IMR-90 (cell line): ENCODE measurements at regions not wholly inside any gene's neighbourhood (a gene's known extent, or its start where the extent isn't known, plus 50 kb on each side); places are given as distances from the start of the nearest gene placed in this dataset.
A peak's percentile ranks its signal among the peaks of the same experiment; 100 is the strongest.

Experiments used
- ATAC-seq: fragments of 200-7000 bp; cut with Tn5 transposase; 2 replicates; pipeline ENCODE4 v1.9.1; 2020; ENCODE audit warnings: low read depth, mild to moderate bottlenecking, moderate library complexity
- BruUV-seq: library from RNA; stranded (reverse); fragments of 400-500 nt; replicated peaks from 2 replicates; lab custom pipeline; 2021; lab: Mats Ljungman, UMichigan
- CTCF ChIA-PET: fragments of 300-600 bp; formaldehyde crosslinking; extraction: SDS; loops from one replicate; lab custom pipeline; 2021; ENCODE audit warnings: antibody characterized with exemption; lab: Yijun Ruan, JAX
- POLR2A ChIA-PET: fragments of 300-600 bp; sonication (Branson Sonifier 250); formaldehyde crosslinking; loops from one replicate; lab custom pipeline; 2022; ENCODE audit warnings: antibody characterized with exemption; ENCODE audit not compliant: unreplicated experiment; lab: Charles Lee
- DNase-seq: peaks from one replicate; pipeline ENCODE4 v3.0.0; 2013
- H2AFZ ChIP-seq: replicated peaks from 2 replicates; pipeline ENCODE3; 2013; ENCODE audit warnings: low read length, mild to moderate bottlenecking; ENCODE audit not compliant: poor library complexity
- H2AK5ac ChIP-seq: 2 replicates; pipeline ENCODE4 v1.6.1; 2013; ENCODE audit warnings: low read depth, low read length, inconsistent platforms
- H2AK9ac ChIP-seq: replicated peaks from 2 replicates; pipeline ENCODE3; 2013; ENCODE audit warnings: mild to moderate bottlenecking, low read depth, low read length, moderate library complexity; ENCODE audit not compliant: poor library complexity
- H2BK120ac ChIP-seq: 2 replicates; pipeline ENCODE4 v1.6.1; 2013; ENCODE audit warnings: low read depth, low read length, inconsistent platforms
- H2BK15ac ChIP-seq: 3 replicates; pipeline ENCODE4 v1.6.1; 2013; ENCODE audit warnings: low read depth, low read length, inconsistent platforms
- H2BK20ac ChIP-seq: 2 replicates; pipeline ENCODE4 v1.6.1; 2013; ENCODE audit warnings: low read depth, mild to moderate bottlenecking, inconsistent platforms, low read length, moderate library complexity
- H2BK5ac ChIP-seq: 2 replicates; pipeline ENCODE4 v1.6.1; 2013; ENCODE audit warnings: mild to moderate bottlenecking, low read depth, low read length, inconsistent platforms; ENCODE audit not compliant: poor library complexity, severe bottlenecking
- H3K14ac ChIP-seq: replicated peaks from 2 replicates; pipeline ENCODE4 v1.6.1; 2013; ENCODE audit warnings: low read depth, low read length, inconsistent platforms
- H3K18ac ChIP-seq: 2 replicates; pipeline ENCODE4 v1.6.1; 2013; ENCODE audit warnings: low read depth, low read length, control low read depth
- H3K23ac ChIP-seq: 2 replicates; pipeline ENCODE4 v1.6.1; 2013; ENCODE audit warnings: low read depth, low read length, inconsistent platforms
- H3K27ac ChIP-seq: 2 replicates; pipeline ENCODE4 v1.5.1; 2013; ENCODE audit warnings: mild to moderate bottlenecking, control low read depth, low read length; ENCODE audit not compliant: insufficient read depth
- H3K27me3 ChIP-seq: 2 replicates; pipeline ENCODE4 v1.6.1; 2013; ENCODE audit warnings: low read length; ENCODE audit not compliant: control insufficient read depth, insufficient read depth
- H3K36me3 ChIP-seq: 2 replicates; pipeline ENCODE4 v1.6.1; 2013; ENCODE audit warnings: low read length, mixed read lengths; ENCODE audit not compliant: control insufficient read depth, insufficient read depth
- H3K4ac ChIP-seq: 2 replicates; pipeline ENCODE4 v1.6.1; 2013; ENCODE audit warnings: low read depth, low read length, inconsistent platforms
- H3K4me1 ChIP-seq: 2 replicates; pipeline ENCODE4 v1.6.1; 2013; ENCODE audit warnings: low read length, mixed read lengths; ENCODE audit not compliant: control insufficient read depth, insufficient read depth
- H3K4me2 ChIP-seq: 2 replicates; pipeline ENCODE4 v1.6.1; 2013; ENCODE audit warnings: low read depth, mild to moderate bottlenecking, control low read depth, low read length, moderate library complexity
- H3K4me3 ChIP-seq: 2 replicates; pipeline ENCODE4 v1.5.1; 2013; ENCODE audit warnings: low read depth, mild to moderate bottlenecking, control low read depth, low read length, moderate library complexity; ENCODE audit not compliant: insufficient read depth
- H3K56ac ChIP-seq: 2 replicates; pipeline ENCODE4 v1.6.1; 2013; ENCODE audit warnings: low read length, inconsistent platforms; ENCODE audit not compliant: insufficient read depth; ENCODE audit errors: extremely low read depth
- H3K79me1 ChIP-seq, 2 experiments: 2 replicates each; pipeline ENCODE4 v1.6.1; 2013; ENCODE audit warnings: low read length in 2 of 2, inconsistent platforms in 1 of 2, low read depth in 1 of 2
- H3K9ac ChIP-seq: 2 replicates; pipeline ENCODE4 v1.6.1; 2013; ENCODE audit warnings: low read depth, low read length, control low read depth
- H3K9me1 ChIP-seq: 2 replicates; pipeline ENCODE4 v1.6.1; 2013; ENCODE audit warnings: low read length, inconsistent platforms; ENCODE audit not compliant: insufficient read depth
- H3K9me3 ChIP-seq: 2 replicates; pipeline ENCODE4 v1.6.1; 2013; ENCODE audit warnings: low read length; ENCODE audit not compliant: control insufficient read depth, insufficient read depth
- H4K20me1 ChIP-seq: 2 replicates; pipeline ENCODE4 v1.6.1; 2013; ENCODE audit warnings: low read length, inconsistent platforms; ENCODE audit not compliant: insufficient read depth
- H4K5ac ChIP-seq: 2 replicates; pipeline ENCODE4 v1.6.1; 2013; ENCODE audit warnings: mild to moderate bottlenecking, low read depth, low read length, control low read depth
- H4K8ac ChIP-seq, 2 experiments: 2 replicates each; pipeline ENCODE4 v1.6.1; 2013; ENCODE audit warnings: low read depth in 2 of 2, low read length in 2 of 2, control low read depth in 1 of 2, inconsistent platforms in 1 of 2
- H4K91ac ChIP-seq: 2 replicates; pipeline ENCODE4 v1.6.1; 2013; ENCODE audit warnings: low read depth, low read length, inconsistent platforms; ENCODE audit not compliant: insufficient read depth
- BHLHE40 ChIP-seq: fragments of 150-350 bp; IDR thresholded peaks from 2 replicates; pipeline ENCODE4 v1.6.1; 2016; ENCODE audit warnings: mild to moderate bottlenecking, low read depth, low read length
- MXI1 ChIP-seq: IDR thresholded peaks from 2 replicates; pipeline ENCODE4 v1.6.1; 2012; ENCODE audit warnings: low read depth, mild to moderate bottlenecking, low read length, moderate library complexity, borderline replicate concordance
- RAD21 ChIP-seq: IDR thresholded peaks from 2 replicates; pipeline ENCODE4 v1.6.1; 2012; ENCODE audit warnings: low read length, improper control_type of control experiment
- RFX5 ChIP-seq: IDR thresholded peaks from 2 replicates; pipeline ENCODE4 v1.8.0; 2012; ENCODE audit warnings: low read depth, mild to moderate bottlenecking, low read length, moderate library complexity
- SMC3 ChIP-seq: fragments of 150-350 bp; IDR thresholded peaks from 2 replicates; pipeline ENCODE4 v1.6.1; 2016; ENCODE audit warnings: low read depth, mild to moderate bottlenecking, antibody characterized with exemption, low read length, moderate library complexity
- WGBS, 2 experiments: methylation state at CpG; one replicate each; pipeline versions ENCODE4 v1.1.5 to v1.1.7; 2013; ENCODE audit warnings: missing lambda C conversion rate in 2 of 2; ENCODE audit not compliant: insufficient read length in 1 of 2; ENCODE audit errors: extremely low coverage in 2 of 2; 5-methylcytosine and 5-hydroxymethylcytosine counted together
- dilution Hi-C: fragments of 300-500 bp; cut with HindIII; formaldehyde crosslinking; loops from one replicate; pipeline ENCODE4 v1.14.3; 2018; ENCODE audit warnings: low sequenced_read_pairs; ENCODE audit not compliant: unreplicated experiment
- in situ Hi-C: fragments of 300-500 bp; cut with MboI; formaldehyde crosslinking; loops from 3 replicates; pipeline ENCODE4 v1.14.3; 2019; ENCODE audit warnings: low sequenced_read_pairs, inconsistent platforms, mixed read lengths
- intact Hi-C: fragments of 100-400 bp; cut with micrococcal nuclease; formaldehyde crosslinking; loops from 2 replicates; pipeline ENCODE4 v1.10.0; 2022
- TF ChIP-seq, protein P1 (sequence below): fragments of 150-350 bp; IDR thresholded peaks from 2 replicates; pipeline ENCODE4 v1.6.1; 2016; ENCODE audit warnings: low read depth, mild to moderate bottlenecking, low read length, moderate library complexity, borderline replicate concordance
- TF ChIP-seq, protein P2 (sequence below): conservative IDR thresholded peaks from 2 replicates; pipeline ENCODE4 v1.5.1; 2012; ENCODE audit warnings: mild to moderate bottlenecking, low read depth, low read length, improper control_type of control experiment

DNA sequence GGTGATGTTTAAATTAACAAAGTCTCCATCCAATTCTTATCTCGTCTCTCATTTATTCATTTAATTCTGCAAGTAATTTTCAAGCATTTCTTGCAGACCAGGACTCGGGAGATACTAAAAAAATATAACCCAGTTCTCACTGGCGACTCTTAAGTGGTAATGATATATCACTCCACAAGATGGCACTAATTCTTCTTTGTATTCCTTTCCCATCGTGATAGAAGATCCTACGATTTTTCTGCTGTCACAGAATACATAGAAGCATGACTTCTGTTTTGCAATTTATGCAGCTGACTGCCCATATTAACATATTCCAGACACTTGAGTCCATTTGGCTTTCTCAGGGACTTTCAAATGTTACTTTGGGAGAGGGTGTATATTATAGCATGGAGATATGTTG, 64.0 kb upstream of the FGF13 start:
- WGBS, 2 experiments = 0% methylated on average over 1 of the region's 5 CpGs; no CpG with 5 or more reads in 1 of the 2 experiments
- H3K27ac ChIP-seq = no peak overlapping the region
- no peak overlapping the region for H4K8ac ChIP-seq
- DNase-seq = peak; percentile 21
- no peak overlapping the region for H3K4ac ChIP-seq
- H2AK9ac ChIP-seq = no peak overlapping the region
- ChIA-PET POLR2A (no interaction called here), CTCF (interaction anchor here (0.7 kb wide), 1 partner anchor 684 kb away, joined by 3 read pairs; no protein-coding TSS in a partner anchor)
- H2BK120ac ChIP-seq = no peak overlapping the region
- no peaks in the 10 kb centered on the region; the same call in 1 of the 2 replicates for H3K27me3 ChIP-seq
- no peak overlapping the region for H3K56ac ChIP-seq
- no peak overlapping the region for H4K5ac ChIP-seq
- no peaks in the 10 kb centered on the region for H3K36me3 ChIP-seq
- H2AK5ac ChIP-seq = no peak overlapping the region
- H3K4me3 ChIP-seq = no peak overlapping the region
- H3K18ac ChIP-seq = no peak overlapping the region
- no peak overlapping the region for H3K23ac ChIP-seq
- no peak overlapping the region for H2BK15ac ChIP-seq
- in situ Hi-C loops = no loop called here
- intact Hi-C loops = loop anchor here (1.0 to 2.0 kb wide), 2 partner anchors 784 to 983 kb away; no protein-coding TSS in a partner anchor
- no peaks in the 10 kb centered on the region for H3K9me3 ChIP-seq
- no TSS peak for BruUV-seq
- no peak overlapping the region for H3K9ac ChIP-seq
- TF ChIP-seq MXI1 (no peak), RFX5 (no peak), BHLHE40 (no peak), SMC3 (peak; percentile 29; the same call in 1 of the 2 replicates), RAD21 (peak; percentile 35)
- TF ChIP-seq, protein P1, sequence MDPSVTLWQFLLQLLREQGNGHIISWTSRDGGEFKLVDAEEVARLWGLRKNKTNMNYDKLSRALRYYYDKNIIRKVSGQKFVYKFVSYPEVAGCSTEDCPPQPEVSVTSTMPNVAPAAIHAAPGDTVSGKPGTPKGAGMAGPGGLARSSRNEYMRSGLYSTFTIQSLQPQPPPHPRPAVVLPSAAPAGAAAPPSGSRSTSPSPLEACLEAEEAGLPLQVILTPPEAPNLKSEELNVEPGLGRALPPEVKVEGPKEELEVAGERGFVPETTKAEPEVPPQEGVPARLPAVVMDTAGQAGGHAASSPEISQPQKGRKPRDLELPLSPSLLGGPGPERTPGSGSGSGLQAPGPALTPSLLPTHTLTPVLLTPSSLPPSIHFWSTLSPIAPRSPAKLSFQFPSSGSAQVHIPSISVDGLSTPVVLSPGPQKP = no peak
- TF ChIP-seq, protein P2, sequence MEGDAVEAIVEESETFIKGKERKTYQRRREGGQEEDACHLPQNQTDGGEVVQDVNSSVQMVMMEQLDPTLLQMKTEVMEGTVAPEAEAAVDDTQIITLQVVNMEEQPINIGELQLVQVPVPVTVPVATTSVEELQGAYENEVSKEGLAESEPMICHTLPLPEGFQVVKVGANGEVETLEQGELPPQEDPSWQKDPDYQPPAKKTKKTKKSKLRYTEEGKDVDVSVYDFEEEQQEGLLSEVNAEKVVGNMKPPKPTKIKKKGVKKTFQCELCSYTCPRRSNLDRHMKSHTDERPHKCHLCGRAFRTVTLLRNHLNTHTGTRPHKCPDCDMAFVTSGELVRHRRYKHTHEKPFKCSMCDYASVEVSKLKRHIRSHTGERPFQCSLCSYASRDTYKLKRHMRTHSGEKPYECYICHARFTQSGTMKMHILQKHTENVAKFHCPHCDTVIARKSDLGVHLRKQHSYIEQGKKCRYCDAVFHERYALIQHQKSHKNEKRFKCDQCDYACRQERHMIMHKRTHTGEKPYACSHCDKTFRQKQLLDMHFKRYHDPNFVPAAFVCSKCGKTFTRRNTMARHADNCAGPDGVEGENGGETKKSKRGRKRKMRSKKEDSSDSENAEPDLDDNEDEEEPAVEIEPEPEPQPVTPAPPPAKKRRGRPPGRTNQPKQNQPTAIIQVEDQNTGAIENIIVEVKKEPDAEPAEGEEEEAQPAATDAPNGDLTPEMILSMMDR = peak; percentile 42
- H2AFZ ChIP-seq = no peak overlapping the region
- no peaks in the 10 kb centered on the region for H3K79me1 ChIP-seq
- no peak overlapping the region for H4K91ac ChIP-seq
- peak; percentile 80 for ATAC-seq
- no peak overlapping the region for H3K14ac ChIP-seq
- dilution Hi-C loops = no loop called here
- no peak overlapping the region for H2BK20ac ChIP-seq
- no peaks in the 10 kb centered on the region for H4K20me1 ChIP-seq
- no peak overlapping the region for H3K4me2 ChIP-seq
- no peaks in the 10 kb centered on the region for H3K4me1 ChIP-seq
- no peaks in the 10 kb centered on the region for H3K9me1 ChIP-seq
- no peak overlapping the region for H2BK5ac ChIP-seq
